Kidney glomerular epithelial cell (primary cell): ENCODE measurements at regions not wholly inside any gene's neighbourhood (a gene's known extent, or its start where the extent isn't known, plus 50 kb on each side); places are given as distances from the start of the nearest gene placed in this dataset.
"Not testable (repeated sequence)": the region's sequence is repeated elsewhere in the genome, so short reads cannot be mapped to it uniquely, and the experiment has no call there.

Experiments
- DNase-seq: peaks from one replicate; lab custom pipeline; 2025; lab: John Stamatoyannopoulos, UW

- peak; percentile 83 for DNase-seq
Measured at GRCh38 chr10:118870467-118871243, 115.9 kb upstream of the CACUL1 start.

DNA sequence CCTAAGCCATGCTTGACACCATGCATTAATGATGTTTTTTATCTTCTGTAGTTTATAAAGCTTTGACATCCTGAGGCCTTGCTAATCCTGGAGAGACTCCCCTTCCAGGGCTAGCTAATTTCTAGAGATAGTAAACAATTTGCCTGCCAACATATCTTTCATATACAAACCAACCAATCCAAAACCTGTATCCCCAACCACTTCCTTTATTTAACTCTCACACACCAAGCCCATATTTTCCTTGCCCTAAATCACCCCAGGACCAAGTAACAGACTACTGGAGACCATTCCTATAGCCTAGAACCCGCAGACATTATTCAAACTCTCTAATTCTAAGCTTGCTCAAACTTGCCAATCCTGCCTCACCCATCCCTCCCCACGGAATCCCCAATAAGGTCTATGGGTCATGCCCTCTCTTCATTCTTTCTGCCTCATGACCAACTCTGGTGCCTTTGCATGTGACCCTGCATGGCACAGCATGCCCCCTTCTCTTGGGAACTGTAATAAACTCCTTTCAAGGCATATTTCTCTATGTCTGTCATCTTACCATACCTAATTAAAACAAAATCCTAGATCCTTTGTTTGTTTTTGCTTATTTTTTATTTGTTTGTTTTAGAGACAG is 116.6 kb upstream of the CACUL1 start:
- no peak for DNase-seq

DNA sequence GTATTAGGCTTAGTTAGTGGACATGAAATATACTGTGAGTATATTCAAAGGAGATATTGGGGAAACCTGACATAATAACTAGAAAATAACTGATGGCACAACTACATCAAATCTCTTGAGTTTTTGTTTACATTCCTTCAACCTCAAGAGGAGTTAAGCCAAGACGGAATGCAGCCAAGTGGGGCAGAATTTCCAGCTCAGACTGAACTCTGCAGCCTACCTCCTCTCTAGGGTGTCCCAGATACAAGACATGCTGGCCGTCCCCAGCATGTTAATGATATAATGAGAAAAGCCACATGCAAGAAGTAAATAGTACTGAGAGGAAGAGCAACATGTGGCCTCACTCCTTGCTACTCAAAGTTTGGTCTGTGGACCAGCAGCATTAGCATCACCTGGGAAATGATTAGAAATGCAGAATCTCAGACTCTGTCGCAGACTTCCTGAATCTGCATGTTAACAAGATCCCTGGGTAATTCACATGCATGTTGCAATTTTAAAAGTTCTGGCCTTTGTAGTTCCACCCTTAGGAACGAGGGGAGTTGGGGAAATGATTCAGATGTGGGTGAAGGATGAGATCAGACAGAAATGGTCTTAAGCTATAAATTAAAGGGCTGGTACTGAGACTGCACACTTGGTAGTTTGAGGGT is 118.4 kb upstream of the CACUL1 start:
- DNase-seq: peak; percentile 61

- peak; percentile 67 for DNase-seq
Measured at GRCh38 chr10:118873738-118874105, 119.0 kb upstream of the CACUL1 start.

- peak; percentile 25 for DNase-seq
Measured at GRCh38 chr10:118874171-118874570, 119.4 kb upstream of the CACUL1 start.

- no peak for DNase-seq
Measured at GRCh38 chr10:118875087-118875486, 120.3 kb upstream of the CACUL1 start.

GRCh38 chr10:118882741-118883140 is 128.0 kb upstream of the CACUL1 start:
- DNase-seq: no peak

DNA sequence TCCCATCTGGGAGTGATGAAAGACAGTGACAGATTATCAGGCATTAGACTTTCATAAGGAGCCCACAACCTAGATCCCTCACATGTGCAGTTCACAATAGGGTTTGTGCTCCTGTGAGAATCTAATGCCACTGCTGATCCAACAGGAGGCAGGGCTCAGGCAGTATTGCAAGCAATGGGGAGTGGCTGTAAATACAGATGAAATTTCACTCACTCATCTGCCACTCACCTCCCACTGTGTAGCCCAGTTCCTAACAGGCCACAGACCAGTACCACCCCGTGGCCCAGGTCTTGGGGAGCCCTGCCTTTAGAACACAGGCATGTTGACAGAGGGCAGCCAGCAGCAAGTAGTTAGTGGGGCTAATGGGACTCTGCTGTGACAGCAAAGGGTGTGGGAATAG is 137.3 kb upstream of the NANOS1 start:
- DNase-seq: no peak

DNA sequence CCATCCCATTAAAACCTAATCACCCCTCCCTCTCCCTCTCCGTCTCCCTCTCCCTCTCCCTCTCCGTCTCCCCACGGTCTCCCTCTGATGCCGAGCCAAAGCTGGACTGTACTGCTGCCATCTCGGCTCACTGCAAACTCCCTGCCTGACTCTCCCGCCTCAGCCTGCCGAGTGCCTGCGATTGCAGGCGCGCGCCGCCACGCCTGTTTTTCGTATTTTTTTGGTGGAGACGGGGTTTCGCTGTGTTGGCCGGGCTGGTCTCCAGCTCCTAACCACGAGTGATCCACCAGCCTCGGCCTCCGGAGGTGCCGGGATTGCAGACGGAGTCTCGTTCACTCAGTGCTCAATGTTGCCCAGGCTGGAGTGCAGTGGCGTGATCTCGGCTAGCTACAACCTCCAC is 134.6 kb upstream of the NANOS1 start:
- DNase-seq: not testable (repeated sequence)

- DNase-seq: no peak
Measured at GRCh38 chr10:118900617-118901016, 128.9 kb upstream of the NANOS1 start.

- no peak for DNase-seq
Measured at GRCh38 chr10:118901380-118901779, 128.1 kb upstream of the NANOS1 start.

GRCh38 chr10:118901906-118902305 is 127.6 kb upstream of the NANOS1 start:
- DNase-seq: no peak

GRCh38 chr10:118902656-118903055 is 126.9 kb upstream of the NANOS1 start:
- DNase-seq: not testable (repeated sequence)

GRCh38 chr10:118903251-118903650 is 126.3 kb upstream of the NANOS1 start:
- no peak for DNase-seq

GRCh38 chr10:118903691-118904090 is 125.8 kb upstream of the NANOS1 start:
- DNase-seq: no peak

DNA sequence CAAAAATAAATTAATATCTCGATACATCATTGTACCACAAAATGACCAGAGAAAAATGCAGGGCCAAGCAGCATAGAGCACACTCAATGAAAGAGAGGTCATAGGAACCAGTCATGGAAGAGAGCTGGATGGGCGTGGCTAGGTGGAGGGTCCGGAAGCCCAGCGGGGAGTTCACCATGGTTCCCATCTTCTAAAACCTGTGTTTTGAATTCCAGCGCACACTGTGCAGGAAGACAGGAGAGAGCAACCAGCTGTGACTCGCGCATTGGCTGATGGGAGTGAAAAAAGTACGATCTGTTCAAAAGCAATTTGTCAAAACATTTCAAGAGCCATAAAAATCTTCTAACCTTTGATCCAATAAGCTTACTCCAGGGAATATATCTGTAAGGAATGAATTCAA is 125.2 kb upstream of the NANOS1 start:
- DNase-seq: no peak

- no peak for DNase-seq
Measured at GRCh38 chr10:118907051-118907450, 122.5 kb upstream of the NANOS1 start.

DNA sequence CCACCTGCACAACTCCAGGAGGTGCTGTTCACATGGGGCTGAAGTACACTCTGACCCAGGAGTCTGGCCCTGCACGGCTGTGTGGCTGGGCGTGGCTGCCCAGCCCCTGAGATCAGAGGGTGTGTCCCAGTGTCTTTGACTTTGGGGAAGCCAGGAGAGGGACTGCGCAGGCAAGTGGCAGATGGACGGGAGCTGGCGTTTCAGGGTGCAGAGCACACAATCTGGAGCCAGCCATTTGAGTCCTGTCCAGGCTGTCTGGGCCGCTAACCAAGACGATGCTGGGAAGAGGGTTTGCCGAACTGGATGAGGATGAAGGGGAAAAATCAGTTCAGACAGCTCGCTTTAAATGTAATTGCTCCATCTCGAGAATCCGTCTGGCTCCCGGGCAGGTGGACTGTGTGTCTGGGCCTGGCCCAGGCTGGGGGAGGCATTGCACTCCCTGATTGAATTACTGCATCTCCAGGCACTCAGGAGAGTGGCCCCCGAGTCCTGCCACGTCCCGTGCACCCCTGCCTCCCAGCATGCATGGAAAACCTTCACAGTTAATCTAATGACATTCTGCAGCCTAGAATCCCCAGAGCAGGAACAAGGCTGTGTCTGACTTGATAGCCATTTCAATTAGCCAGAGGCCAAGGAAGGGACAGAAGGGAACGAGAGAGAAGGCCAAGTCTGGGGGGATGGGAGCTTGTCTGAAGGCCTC is 120.8 kb upstream of the NANOS1 start:
- DNase-seq: no peak

DNA sequence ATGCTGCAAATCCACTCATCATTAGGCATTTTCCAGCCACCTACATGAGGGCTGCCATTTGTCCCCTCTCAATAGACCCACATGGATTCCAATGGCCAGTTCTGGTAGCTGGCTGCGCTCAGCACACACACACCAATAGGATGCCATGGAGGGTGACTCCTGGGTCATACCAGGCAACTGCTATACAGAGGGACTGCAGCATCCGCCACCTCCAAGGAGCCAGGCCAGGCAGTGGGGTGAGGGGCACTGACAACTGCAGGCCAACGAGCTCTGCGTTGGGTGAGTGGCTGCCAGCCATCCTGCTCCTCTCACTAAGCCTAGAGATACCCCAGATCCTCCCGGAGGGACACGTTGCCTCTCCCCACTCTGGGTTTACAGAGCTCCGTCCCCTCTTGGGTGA is 118.8 kb upstream of the NANOS1 start:
- DNase-seq: no peak

DNA sequence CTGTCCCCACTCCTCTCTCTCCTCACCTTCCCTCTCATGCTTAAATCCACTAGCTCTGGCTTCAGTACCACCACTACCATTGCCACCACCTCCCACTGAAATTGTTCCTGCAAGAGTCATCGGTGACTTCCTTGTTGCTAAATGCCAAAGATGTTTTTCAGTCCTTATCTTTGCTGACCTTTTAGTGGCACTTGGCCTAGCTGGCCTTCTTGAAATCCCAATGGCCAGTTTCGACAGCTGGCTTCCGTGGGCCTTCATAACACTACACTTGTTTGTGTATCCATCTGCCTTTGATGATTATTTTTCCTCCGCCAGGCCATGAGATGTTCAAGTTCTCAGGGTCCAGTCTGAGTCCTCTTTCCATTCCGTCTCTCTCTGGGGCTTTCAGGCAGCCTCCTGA is 118.2 kb upstream of the NANOS1 start:
- DNase-seq: peak; percentile 9

DNA sequence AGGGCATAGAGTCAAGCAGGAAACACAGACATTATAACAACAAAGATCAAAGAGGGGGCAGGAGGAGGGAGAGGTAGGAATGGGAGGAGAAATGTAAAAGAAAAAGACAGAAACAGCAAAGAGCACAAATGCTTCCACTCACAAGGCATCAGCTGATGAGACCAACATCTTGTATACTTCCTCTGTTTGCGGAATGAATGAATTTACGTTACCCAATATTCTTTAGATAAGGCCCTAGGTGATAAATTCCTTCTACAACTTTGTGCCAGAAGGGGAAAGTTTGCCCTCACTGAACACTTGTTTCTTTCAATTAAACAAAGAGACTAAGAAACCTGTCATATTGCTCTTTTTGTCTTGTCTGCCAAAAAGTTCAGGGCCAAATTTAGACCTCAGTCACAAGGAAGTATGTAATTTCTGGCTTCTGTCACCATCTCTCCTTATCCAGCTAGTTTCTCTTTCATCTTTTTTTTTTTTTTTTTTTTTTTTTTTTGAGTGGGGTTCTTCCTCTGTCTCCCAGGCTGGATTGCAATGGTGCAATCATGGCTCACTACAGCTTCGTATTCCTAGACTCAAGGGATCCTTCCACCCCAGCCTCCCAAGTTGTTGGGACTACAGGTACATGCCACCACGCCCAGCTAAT is 116.4 kb upstream of the NANOS1 start:
- no peak for DNase-seq

DNA sequence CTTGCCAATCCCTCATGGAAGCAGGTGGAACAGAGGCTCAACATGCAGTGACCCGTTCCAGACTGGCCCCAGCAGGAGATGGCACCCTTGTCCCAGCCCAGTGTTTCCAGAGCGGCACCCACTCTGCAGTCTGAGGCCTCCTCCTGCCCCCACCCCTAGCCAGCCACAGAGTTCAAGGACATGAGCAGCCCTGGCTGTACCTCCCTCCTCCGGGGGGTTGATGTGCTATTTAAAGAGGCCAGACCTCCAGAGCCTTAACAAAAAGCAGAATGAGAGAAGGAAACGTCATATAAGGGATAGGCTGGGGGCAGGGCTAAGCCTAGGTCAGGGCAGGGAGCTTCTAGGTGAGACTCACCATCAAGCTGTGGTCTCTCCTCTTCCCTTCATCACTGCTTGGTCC is 115.7 kb upstream of the NANOS1 start:
- no peak for DNase-seq
